ENCODE measurements at regions not wholly inside any gene's neighbourhood (a gene's known extent, or its start where the extent isn't known, plus 50 kb on each side); places are given as distances from the start of the nearest gene placed in this dataset.

DNA sequence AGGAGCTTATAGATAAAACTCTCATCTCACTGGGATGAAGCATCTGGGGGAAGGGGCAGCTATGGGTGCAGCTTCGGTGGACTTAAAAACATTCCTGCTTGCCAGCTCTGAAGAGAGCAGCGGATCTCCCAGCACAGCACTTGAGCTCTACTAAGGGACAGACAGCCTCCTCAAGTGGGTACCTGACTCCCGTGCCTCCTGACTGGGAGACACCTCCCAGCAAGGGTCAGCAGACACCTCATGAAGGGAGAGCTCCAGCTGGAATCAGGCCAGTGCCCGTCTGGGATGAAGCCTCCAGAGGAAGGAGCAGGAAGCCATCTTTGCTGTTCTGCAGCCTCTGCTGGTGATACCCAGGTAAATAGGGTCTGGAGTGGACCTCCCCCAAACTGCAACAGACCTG is 345.2 kb upstream of the SYT1 start:
- no peak for DNase-seq (ENCODE audit: low read depth in 4 of 6, low spot score in 6 of 6)
- Histone ChIP-seq H3K27ac (ENCODE audit: low read depth, low read length) (no peak overlapping the region), H3K9me3 (ENCODE audit: control insufficient read depth, insufficient read depth, low read length) (no peaks in the 10 kb centered on the region), H3K27me3 (ENCODE audit: control insufficient read depth, insufficient read depth, low read length) (no peaks in the 10 kb centered on the region), H3K36me3 (ENCODE audit: control insufficient read depth, insufficient read depth, low read length) (no peaks in the 10 kb centered on the region), H3K4me3 (ENCODE audit: low read depth, low read length) (no peak overlapping the region), H3K4me1 (ENCODE audit: control insufficient read depth, insufficient read depth, low read length) (no peaks in the 10 kb centered on the region)
- WGBS (ENCODE audit: insufficient coverage) = 100% methylated on average over 2 of the region's 4 CpGs

DNA sequence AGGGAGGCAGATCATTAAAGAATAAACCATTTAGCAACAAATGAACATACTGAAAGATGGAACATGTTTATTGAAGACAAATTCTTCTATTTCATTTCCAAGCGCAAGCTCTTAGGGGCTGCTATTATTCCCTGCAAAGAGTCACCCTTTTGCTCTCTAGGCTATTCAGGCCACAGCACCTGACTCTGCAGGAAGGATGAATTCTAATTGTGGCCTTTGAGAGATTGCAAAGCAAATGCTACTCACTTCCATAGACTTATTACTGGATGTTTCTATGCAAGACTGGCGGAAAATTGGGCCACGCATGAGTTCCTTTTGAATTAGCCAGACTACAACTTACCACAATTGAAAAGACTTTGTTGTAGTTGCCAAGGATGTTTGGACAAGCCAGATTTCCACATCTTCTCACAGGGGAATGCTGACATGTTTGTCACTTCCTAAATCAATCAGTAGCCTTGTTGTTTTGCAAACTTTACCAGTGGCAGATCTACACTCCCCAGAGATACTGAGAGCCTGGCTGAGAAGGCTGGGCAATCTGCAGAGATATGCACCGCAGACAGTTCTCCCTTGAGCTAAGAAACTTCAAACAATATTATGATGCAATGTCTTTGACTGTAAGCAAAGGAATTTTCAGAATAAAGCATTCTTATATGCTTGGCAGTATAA is 334.3 kb upstream of the SYT1 start:
- Histone ChIP-seq H3K27me3 (ENCODE audit: control insufficient read depth, insufficient read depth, low read length) (no peaks in the 10 kb centered on the region), H3K4me3 (ENCODE audit: low read depth, low read length) (no peak overlapping the region), H3K36me3 (ENCODE audit: control insufficient read depth, insufficient read depth, low read length) (no peaks in the 10 kb centered on the region), H3K9me3 (ENCODE audit: control insufficient read depth, insufficient read depth, low read length) (no peaks in the 10 kb centered on the region), H3K27ac (ENCODE audit: low read depth, low read length) (no peak overlapping the region), H3K4me1 (ENCODE audit: control insufficient read depth, insufficient read depth, low read length) (no peaks in the 10 kb centered on the region)
- WGBS (ENCODE audit: insufficient coverage) = no CpG with 5 or more reads among the region's 4 CpGs
- DNase-seq (ENCODE audit: low read depth in 4 of 6, low spot score in 6 of 6) = peak in 2 of 6 donors; percentile 39 to 67

DNA sequence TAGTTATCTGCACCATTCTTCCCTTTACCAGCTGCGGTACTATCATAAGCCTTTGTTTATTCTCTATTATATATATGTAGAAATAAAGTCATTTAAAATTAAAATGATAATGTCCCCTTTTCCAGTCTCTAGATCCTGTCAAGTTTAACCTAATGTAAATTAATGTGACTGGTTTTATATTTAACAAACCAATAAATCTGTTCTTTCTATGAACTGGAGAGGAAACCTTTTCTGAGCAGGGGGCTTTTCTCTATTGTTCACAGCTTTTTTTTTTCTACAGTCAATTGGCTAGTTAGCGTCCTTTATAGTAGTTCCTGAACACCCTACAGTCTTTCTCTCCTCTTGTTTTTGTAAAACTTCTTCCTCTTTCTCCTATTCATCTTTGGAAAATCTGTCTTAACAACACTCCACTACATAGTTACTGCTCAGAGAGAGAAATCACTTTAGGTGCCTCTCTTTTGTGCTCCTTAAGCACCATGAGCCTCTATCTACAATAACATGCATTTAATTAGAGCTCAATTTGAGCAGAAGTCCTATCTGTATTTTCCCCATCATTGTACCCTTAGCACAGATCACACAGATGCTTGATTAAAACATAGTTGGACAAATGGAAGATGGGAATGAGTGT is 332.6 kb upstream of the SYT1 start:
- no peak overlapping the region for H3K27ac ChIP-seq (ENCODE audit: low read depth, low read length)
- no peaks in the 10 kb centered on the region for H3K9me3 ChIP-seq (ENCODE audit: control insufficient read depth, insufficient read depth, low read length)
- peak in 1 of 6 donors; percentile 24 for DNase-seq (ENCODE audit: low read depth in 4 of 6, low spot score in 6 of 6)
- 80% methylated on average over 1 of the region's 2 CpGs for WGBS (ENCODE audit: insufficient coverage)
- no peaks in the 10 kb centered on the region for H3K27me3 ChIP-seq (ENCODE audit: control insufficient read depth, insufficient read depth, low read length)
- H3K4me3 ChIP-seq (ENCODE audit: low read depth, low read length) = no peak overlapping the region
- no peaks in the 10 kb centered on the region for H3K36me3 ChIP-seq (ENCODE audit: control insufficient read depth, insufficient read depth, low read length)
- H3K4me1 ChIP-seq (ENCODE audit: control insufficient read depth, insufficient read depth, low read length) = no peaks in the 10 kb centered on the region

DNA sequence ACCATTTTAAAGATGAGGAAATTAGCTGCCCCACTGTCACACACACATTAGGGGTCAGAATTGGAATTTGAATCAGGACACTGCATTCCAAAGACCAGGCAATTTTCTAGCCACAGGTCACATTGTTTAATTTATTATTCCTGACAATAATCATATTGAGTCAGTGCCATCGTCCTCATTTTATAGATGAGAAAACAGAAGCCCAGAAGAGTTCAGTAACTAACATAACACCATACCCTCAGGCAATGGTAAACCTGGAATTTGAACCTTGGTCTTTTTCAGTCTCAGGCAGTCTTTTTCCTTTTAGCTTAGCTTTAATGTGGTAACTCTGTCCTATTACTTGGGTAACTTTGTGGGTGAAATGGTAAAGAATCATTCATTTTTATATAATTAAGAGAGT is 330.3 kb upstream of the SYT1 start:
- WGBS (ENCODE audit: insufficient coverage) = 57% methylated on average over 1 of the region's 1 CpG
- H3K27ac ChIP-seq (ENCODE audit: low read depth, low read length) = no peak overlapping the region
- H3K4me1 ChIP-seq (ENCODE audit: control insufficient read depth, insufficient read depth, low read length) = no peaks in the 10 kb centered on the region
- H3K27me3 ChIP-seq (ENCODE audit: control insufficient read depth, insufficient read depth, low read length) = no peaks in the 10 kb centered on the region
- no peak for DNase-seq (ENCODE audit: low read depth in 4 of 6, low spot score in 6 of 6)
- no peaks in the 10 kb centered on the region for H3K36me3 ChIP-seq (ENCODE audit: control insufficient read depth, insufficient read depth, low read length)
- H3K4me3 ChIP-seq (ENCODE audit: low read depth, low read length) = no peak overlapping the region
- H3K9me3 ChIP-seq (ENCODE audit: control insufficient read depth, insufficient read depth, low read length) = no peaks in the 10 kb centered on the region

DNA sequence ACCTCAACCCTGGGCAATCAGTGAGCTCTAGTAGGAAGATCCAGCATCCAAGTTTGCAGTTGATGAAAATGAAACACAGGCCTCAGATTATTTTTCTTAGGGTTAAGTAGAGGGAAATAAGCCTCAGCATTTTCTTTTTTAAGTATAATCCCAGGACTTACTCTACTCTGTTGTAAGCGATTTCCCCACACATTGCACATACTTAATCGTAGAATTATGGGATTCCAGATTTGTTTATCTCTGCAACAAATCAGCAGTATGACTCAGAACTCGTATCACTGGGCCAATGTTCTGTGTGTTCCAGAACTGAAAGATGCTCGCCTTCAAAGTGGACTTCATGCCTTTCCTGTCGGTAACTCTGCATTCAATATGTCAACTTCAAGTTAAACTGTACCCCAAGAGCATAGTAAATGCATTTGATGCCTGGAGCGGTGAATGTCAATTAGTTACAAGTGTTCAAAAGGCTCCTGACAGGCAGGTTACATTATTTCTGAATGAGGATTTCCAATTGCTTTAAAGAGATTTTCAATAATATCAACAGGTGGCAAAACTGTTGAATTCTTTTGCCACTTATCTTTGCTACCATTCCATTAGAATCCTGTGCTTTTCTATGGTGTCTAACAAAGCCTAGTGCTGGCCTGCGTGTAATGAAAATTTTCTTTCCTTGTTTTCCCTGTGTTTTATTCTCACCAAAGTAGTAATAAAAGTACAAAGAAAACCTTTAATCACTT is 323.8 kb upstream of the SYT1 start:
- Histone ChIP-seq H3K36me3 (ENCODE audit: control insufficient read depth, insufficient read depth, low read length) (no peaks in the 10 kb centered on the region), H3K9me3 (ENCODE audit: control insufficient read depth, insufficient read depth, low read length) (no peaks in the 10 kb centered on the region), H3K4me3 (ENCODE audit: low read depth, low read length) (no peak overlapping the region), H3K27ac (ENCODE audit: low read depth, low read length) (no peak overlapping the region), H3K27me3 (ENCODE audit: control insufficient read depth, insufficient read depth, low read length) (no peaks in the 10 kb centered on the region), H3K4me1 (ENCODE audit: control insufficient read depth, insufficient read depth, low read length) (no peaks in the 10 kb centered on the region)
- 84% methylated on average over 5 of the region's 7 CpGs for WGBS (ENCODE audit: insufficient coverage)
- DNase-seq (ENCODE audit: low read depth in 4 of 6, low spot score in 6 of 6) = no peak

DNA sequence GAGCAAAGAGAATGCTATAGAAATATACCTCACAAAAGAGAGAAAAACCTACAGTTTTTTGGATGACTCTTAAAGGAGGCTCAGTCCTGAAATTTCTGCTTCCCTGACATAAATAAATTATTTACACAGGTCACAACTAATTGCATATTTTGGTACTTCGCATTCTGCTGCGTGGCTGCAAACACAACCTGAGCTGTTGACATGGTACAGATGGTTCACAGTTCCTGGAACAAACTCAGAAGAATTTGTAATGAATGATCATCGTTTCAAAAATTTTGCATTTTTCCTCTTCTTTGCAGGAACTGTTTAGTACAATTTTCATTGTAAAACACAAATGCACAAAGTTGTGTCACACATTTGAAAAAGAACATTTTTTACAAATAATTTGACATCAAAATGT is 313.7 kb upstream of the SYT1 start:
- WGBS (ENCODE audit: insufficient coverage) = no CpG with 5 or more reads among the region's 3 CpGs
- Histone ChIP-seq H3K4me1 (ENCODE audit: control insufficient read depth, insufficient read depth, low read length) (no peaks in the 10 kb centered on the region), H3K36me3 (ENCODE audit: control insufficient read depth, insufficient read depth, low read length) (no peaks in the 10 kb centered on the region), H3K9me3 (ENCODE audit: control insufficient read depth, insufficient read depth, low read length) (no peaks in the 10 kb centered on the region), H3K4me3 (ENCODE audit: low read depth, low read length) (no peak overlapping the region), H3K27me3 (ENCODE audit: control insufficient read depth, insufficient read depth, low read length) (no peaks in the 10 kb centered on the region), H3K27ac (ENCODE audit: low read depth, low read length) (no peak overlapping the region)
- DNase-seq (ENCODE audit: low read depth in 4 of 6, low spot score in 6 of 6) = peak in 1 of 6 donors; percentile 48

DNA sequence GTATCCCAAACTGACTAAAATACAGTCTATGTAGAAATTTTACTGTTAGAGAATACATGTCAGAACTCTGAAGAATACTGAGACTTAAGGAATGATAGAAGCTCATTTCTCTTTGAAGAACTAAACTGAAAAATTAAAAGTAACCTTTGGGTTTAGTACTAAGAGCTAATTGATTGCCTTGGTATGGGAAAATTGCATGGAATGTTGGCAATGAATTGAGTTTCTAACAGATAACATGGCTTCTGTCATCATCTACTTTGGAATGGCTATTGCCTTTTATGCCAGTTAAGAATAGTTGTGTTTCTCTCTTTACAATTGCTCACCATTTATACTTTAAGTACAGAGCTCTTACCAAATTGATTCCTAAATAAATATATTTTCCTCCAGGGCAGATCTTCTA is 308.8 kb upstream of the SYT1 start:
- H3K9me3 ChIP-seq (ENCODE audit: control insufficient read depth, insufficient read depth, low read length) = no peaks in the 10 kb centered on the region
- no peak overlapping the region for H3K27ac ChIP-seq (ENCODE audit: low read depth, low read length)
- no peaks in the 10 kb centered on the region for H3K27me3 ChIP-seq (ENCODE audit: control insufficient read depth, insufficient read depth, low read length)
- no peaks in the 10 kb centered on the region for H3K4me1 ChIP-seq (ENCODE audit: control insufficient read depth, insufficient read depth, low read length)
- H3K36me3 ChIP-seq (ENCODE audit: control insufficient read depth, insufficient read depth, low read length) = no peaks in the 10 kb centered on the region
- H3K4me3 ChIP-seq (ENCODE audit: low read depth, low read length) = no peak overlapping the region
- DNase-seq (ENCODE audit: low read depth in 4 of 6, low spot score in 6 of 6) = no peak

DNA sequence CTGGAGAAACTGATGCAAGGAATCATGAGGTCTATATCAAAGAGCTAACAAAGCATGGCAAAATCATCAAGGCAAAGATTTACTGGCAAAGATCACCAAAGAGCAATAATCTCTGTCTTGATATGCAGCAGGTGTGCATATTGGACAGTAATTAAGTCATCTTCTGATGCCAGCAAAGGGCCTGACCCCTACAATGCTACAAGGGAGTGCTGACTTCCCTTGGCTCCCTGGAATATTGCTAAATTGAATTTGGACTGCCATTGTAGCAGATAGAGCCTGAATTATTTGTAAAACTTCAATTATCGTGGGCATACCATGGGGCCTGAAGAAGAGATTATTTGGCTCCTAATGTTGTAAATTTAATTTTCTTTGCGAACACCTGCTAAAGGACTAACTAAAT is 307.9 kb upstream of the SYT1 start:
- no peak overlapping the region for H3K27ac ChIP-seq (ENCODE audit: low read depth, low read length)

DNA sequence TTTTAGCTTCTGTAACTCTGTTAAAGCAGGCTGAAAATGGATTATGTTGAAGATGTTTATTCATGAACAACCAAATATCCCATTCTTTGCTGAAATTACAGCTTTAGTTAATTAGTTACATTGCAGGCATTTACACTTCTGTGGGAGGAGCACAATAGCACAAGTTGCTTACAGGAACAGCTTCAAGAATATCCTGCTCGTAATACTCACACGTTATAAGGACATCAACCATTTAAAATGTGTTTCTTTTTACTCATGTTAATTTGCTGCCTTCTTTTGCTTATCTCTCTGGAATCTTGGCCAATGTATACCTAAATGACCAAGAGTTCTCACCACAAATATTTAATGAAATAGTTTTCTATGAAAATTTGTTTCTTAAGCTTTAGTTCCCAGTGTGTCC is 305.2 kb upstream of the SYT1 start:
- no peak overlapping the region for H3K4me3 ChIP-seq (ENCODE audit: low read depth, low read length)
- H3K27me3 ChIP-seq (ENCODE audit: control insufficient read depth, insufficient read depth, low read length) = no peaks in the 10 kb centered on the region
- H3K36me3 ChIP-seq (ENCODE audit: control insufficient read depth, insufficient read depth, low read length) = no peaks in the 10 kb centered on the region
- no peaks in the 10 kb centered on the region for H3K4me1 ChIP-seq (ENCODE audit: control insufficient read depth, insufficient read depth, low read length)
- H3K27ac ChIP-seq (ENCODE audit: low read depth, low read length) = no peak overlapping the region
- DNase-seq (ENCODE audit: low read depth in 4 of 6, low spot score in 6 of 6) = peak in 1 of 6 donors; percentile 42
- no CpG with 5 or more reads among the region's 2 CpGs for WGBS (ENCODE audit: insufficient coverage)
- H3K9me3 ChIP-seq (ENCODE audit: control insufficient read depth, insufficient read depth, low read length) = no peaks in the 10 kb centered on the region

More for the DNA sequence above, 307.9 kb upstream of the SYT1 start:
- H3K9me3 ChIP-seq (ENCODE audit: control insufficient read depth, insufficient read depth, low read length) = no peaks in the 10 kb centered on the region
- H3K27me3 ChIP-seq (ENCODE audit: control insufficient read depth, insufficient read depth, low read length) = no peaks in the 10 kb centered on the region
- H3K36me3 ChIP-seq (ENCODE audit: control insufficient read depth, insufficient read depth, low read length) = no peaks in the 10 kb centered on the region
- 100% methylated on average over 1 of the region's 2 CpGs for WGBS (ENCODE audit: insufficient coverage)
- no peaks in the 10 kb centered on the region for H3K4me1 ChIP-seq (ENCODE audit: control insufficient read depth, insufficient read depth, low read length)
- DNase-seq (ENCODE audit: low read depth in 4 of 6, low spot score in 6 of 6) = no peak
- H3K4me3 ChIP-seq (ENCODE audit: low read depth, low read length) = no peak overlapping the region

DNA sequence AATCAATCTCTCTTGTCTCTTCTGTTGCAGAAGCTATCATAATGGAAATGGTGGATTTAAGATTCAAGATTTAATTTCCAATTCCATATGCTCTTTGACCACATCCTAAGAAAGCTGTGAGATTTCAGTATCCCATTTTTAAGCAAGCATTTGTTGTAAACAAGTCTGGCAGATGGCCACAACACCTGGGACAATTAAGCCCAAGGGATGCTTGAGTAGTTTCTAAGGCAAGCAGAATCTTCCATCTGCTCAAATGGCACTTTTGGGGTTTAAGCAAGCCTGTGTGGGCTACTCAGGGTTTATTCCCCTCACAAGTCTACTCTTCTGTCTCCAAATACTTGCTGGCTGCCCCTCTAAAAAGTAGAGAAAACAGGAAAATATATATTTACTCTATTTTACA is 304.7 kb upstream of the SYT1 start:
- no peaks in the 10 kb centered on the region for H3K9me3 ChIP-seq (ENCODE audit: control insufficient read depth, insufficient read depth, low read length)
- H3K27me3 ChIP-seq (ENCODE audit: control insufficient read depth, insufficient read depth, low read length) = no peaks in the 10 kb centered on the region
- H3K27ac ChIP-seq (ENCODE audit: low read depth, low read length) = no peak overlapping the region
- H3K4me1 ChIP-seq (ENCODE audit: control insufficient read depth, insufficient read depth, low read length) = no peaks in the 10 kb centered on the region
- H3K4me3 ChIP-seq (ENCODE audit: low read depth, low read length) = no peak overlapping the region
- H3K36me3 ChIP-seq (ENCODE audit: control insufficient read depth, insufficient read depth, low read length) = no peaks in the 10 kb centered on the region
- peak in 1 of 6 donors; percentile 80 for DNase-seq (ENCODE audit: low read depth in 4 of 6, low spot score in 6 of 6)

Data from spinal cord (tissue), 9 donors.